Lung (tissue), 11 donors: ENCODE measurements at regions not wholly inside any gene's neighbourhood (a gene's known extent, or its start where the extent isn't known, plus 50 kb on each side); places are given as distances from the start of the nearest gene placed in this dataset.
A peak's percentile ranks its signal among the peaks of the same experiment; 100 is the strongest.

Source experiments
- ATAC-seq: fragments of 200-7000 bp; cut with Tn5 transposase; one replicate; pipeline ENCODE4 v1.9.1; 2020; ENCODE audit warnings: moderate number of reproducible peaks; ENCODE audit not compliant: insufficient read depth, low FRiP score
- DNase-seq, 3 donors: peaks; one replicate each; pipeline ENCODE4 v3.0.0-alpha.2; 2013 to 2017
- H3K27ac ChIP-seq, 2 donors: one replicate each; pipeline ENCODE4 v1.5.1; 2013; ENCODE audit warnings: mild to moderate bottlenecking in 2 of 2, moderate library complexity in 2 of 2, control low read depth in 1 of 2, inconsistent platforms in 1 of 2, low read depth in 1 of 2, low read length in 1 of 2
- H3K27me3 ChIP-seq, 3 donors: one replicate each; pipeline ENCODE4 v1.5.1; 2013; ENCODE audit warnings: low read length in 2 of 3; ENCODE audit not compliant: control insufficient read depth in 3 of 3, insufficient read depth in 3 of 3
- H3K36me3 ChIP-seq, 4 donors: one replicate each; pipeline ENCODE4 v1.5.1; 2013; ENCODE audit warnings: low read length in 4 of 4, mild to moderate bottlenecking in 1 of 4, moderate library complexity in 1 of 4; ENCODE audit not compliant: control insufficient read depth in 4 of 4, insufficient read depth in 4 of 4
- H3K4me1 ChIP-seq, 5 donors: one replicate each; pipeline ENCODE4 v1.5.1; 2013; ENCODE audit warnings: low read length in 5 of 5, mild to moderate bottlenecking in 2 of 5, moderate library complexity in 1 of 5; ENCODE audit not compliant: control insufficient read depth in 5 of 5, insufficient read depth in 5 of 5
- H3K4me3 ChIP-seq: one replicate; pipeline ENCODE4 v1.5.1; 2013; ENCODE audit warnings: mild to moderate bottlenecking, control low read depth, moderate library complexity
- H3K9ac ChIP-seq, 2 donors: one replicate each; pipeline ENCODE4 v1.5.1; 2013; ENCODE audit warnings: low read length in 2 of 2, control low read depth in 1 of 2; ENCODE audit not compliant: insufficient read depth in 1 of 2
- H3K9me3 ChIP-seq, 4 donors: one replicate each; pipeline ENCODE4 v1.5.1; 2013; ENCODE audit warnings: low read length in 3 of 4, mild to moderate bottlenecking in 1 of 4, moderate library complexity in 1 of 4; ENCODE audit not compliant: control insufficient read depth in 4 of 4, insufficient read depth in 3 of 4
- CTCF ChIP-seq: IDR thresholded peaks from 2 replicates; pipeline ENCODE4 v1.5.1; 2012; ENCODE audit warnings: mild to moderate bottlenecking; ENCODE audit errors: control extremely low read depth, extremely low read depth
- WGBS, 2 donors: extraction: QIAGEN DNeasy Blood & Tissue Kit; methylation state at CpG; one replicate each; pipeline ENCODE4 v1.1.7; 2013; 5-methylcytosine and 5-hydroxymethylcytosine counted together
- donor health status: control.
- donor health status: control.
- donor health status: Bipolar disorder and iron deficiency.
- donor health status: healthy.
- donor health status: DM: yes; HTN: yes; CAD: no.

GRCh38 chr4:31545330-31545729 is 825.2 kb downstream of the PCDH7 start:
- Histone ChIP-seq H3K36me3 (no peaks in the 10 kb centered on the region), H3K27me3 (no peaks in the 10 kb centered on the region), H3K9ac (no peak overlapping the region), H3K9me3 (no peaks in the 10 kb centered on the region), H3K27ac (no peak overlapping the region), H3K4me3 (no peak overlapping the region), H3K4me1 (no peaks in the 10 kb centered on the region)
- no peak for TF ChIP-seq CTCF
- no peak for ATAC-seq
- DNase-seq, result no peak

GRCh38 chr4:31545755-31546154 is 825.6 kb downstream of the PCDH7 start:
- TF ChIP-seq CTCF, result no peak
- 55 to 56% methylated on average over 1 of the region's 1 CpG for WGBS, 2 donors
- ATAC-seq (no peak), DNase-seq (no peak)
- H3K27ac ChIP-seq, result no peak overlapping the region
- H3K27me3 ChIP-seq, result no peaks in the 10 kb centered on the region
- H3K4me1 ChIP-seq, result no peaks in the 10 kb centered on the region
- H3K36me3 ChIP-seq, result no peaks in the 10 kb centered on the region
- H3K9ac ChIP-seq, result no peak overlapping the region
- no peaks in the 10 kb centered on the region for H3K9me3 ChIP-seq
- no peak overlapping the region for H3K4me3 ChIP-seq

GRCh38 chr4:31548021-31548420 is 827.9 kb downstream of the PCDH7 start:
- Histone ChIP-seq H3K27me3 (no peaks in the 10 kb centered on the region), H3K27ac (no peak overlapping the region), H3K4me1 (no peaks in the 10 kb centered on the region), H3K36me3 (no peaks in the 10 kb centered on the region), H3K4me3 (no peak overlapping the region), H3K9ac (no peak overlapping the region), H3K9me3 (no peaks in the 10 kb centered on the region)
- TF ChIP-seq CTCF, result no peak
- ATAC-seq (no peak), DNase-seq (peak in 2 of 3 donors; percentile 44 to 62)
- 63 to 70% methylated on average over 2 of the region's 2 CpGs for WGBS, 2 donors

GRCh38 chr4:31548823-31549222 is 828.7 kb downstream of the PCDH7 start:
- no peak for TF ChIP-seq CTCF

More at GRCh38 chr4:31548823-31549222, 828.7 kb downstream of the PCDH7 start:
- 57 to 68% methylated on average over 2 of the region's 2 CpGs for WGBS, 2 donors
- H3K9ac ChIP-seq, result no peak overlapping the region
- H3K27me3 ChIP-seq, result no peaks in the 10 kb centered on the region
- H3K4me3 ChIP-seq, result no peak overlapping the region
- H3K9me3 ChIP-seq, result no peaks in the 10 kb centered on the region
- ATAC-seq (no peak), DNase-seq (peak in 1 of 3 donors; percentile 6)
- no peaks in the 10 kb centered on the region for H3K36me3 ChIP-seq
- no peak overlapping the region for H3K27ac ChIP-seq
- H3K4me1 ChIP-seq, result no peaks in the 10 kb centered on the region
